ENCODE measurements at regions not wholly inside any gene's neighbourhood (a gene's known extent, or its start where the extent isn't known, plus 50 kb on each side); places are given as distances from the start of the nearest gene placed in this dataset.
A peak's percentile ranks its signal among the peaks of the same experiment; 100 is the strongest.

GRCh38 chr15:20644896-20645295 is 103.3 kb upstream of the GOLGA6L6 start:
- WGBS, 2 donors (ENCODE audit: extremely low coverage in 2 of 2, insufficient read length in 2 of 2, insufficient replicate concordance in 1 of 2): no CpG with 5 or more reads among the region's 3 CpGs
- H3K23ac ChIP-seq (ENCODE audit: low read depth, low read length, poor library complexity): no peak overlapping the region

GRCh38 chr15:20643829-20644425 is 102.3 kb upstream of the GOLGA6L6 start:
- H3K4me3 ChIP-seq (ENCODE audit: low read length in 2 of 2): no peak overlapping the region
- H2BK120ac ChIP-seq (ENCODE audit: low read depth, low read length): no peak overlapping the region
- DNase-seq (ENCODE audit: low spot score): no peak
- H3K79me1 ChIP-seq (ENCODE audit: low read depth, low read length): no peaks in the 10 kb centered on the region
- no peak overlapping the region for H3K23ac ChIP-seq (ENCODE audit: low read depth, low read length, poor library complexity)
- H2BK5ac ChIP-seq (ENCODE audit: low read length): no peak overlapping the region
- no CpG with 5 or more reads among the region's 3 CpGs for WGBS, 2 donors (ENCODE audit: extremely low coverage in 2 of 2, insufficient read length in 2 of 2, insufficient replicate concordance in 1 of 2)
- no peak overlapping the region for H4K8ac ChIP-seq (ENCODE audit: low read depth, low read length)
- H3K9ac ChIP-seq (ENCODE audit: low read depth, low read length, poor library complexity): no peak overlapping the region
- H2BK15ac ChIP-seq (ENCODE audit: low read length): no peak overlapping the region
- no peaks in the 10 kb centered on the region for H3K9me3 ChIP-seq (replicated peaks in 1 of 2; ENCODE audit: control insufficient read depth in 2 of 2, insufficient read depth in 1 of 2, low read depth in 1 of 2, low read length in 2 of 2)
- H3K36me3 ChIP-seq (replicated peaks in 1 of 2; ENCODE audit: control insufficient read depth in 2 of 2, insufficient read depth in 2 of 2, low read length in 2 of 2): no peaks in the 10 kb centered on the region
- H4K91ac ChIP-seq (ENCODE audit: low read depth, low read length, poor library complexity): no peak overlapping the region
- H2AFZ ChIP-seq (ENCODE audit: low read length): no peak overlapping the region
- peaks cover 0 to 18% (median 0%) of the 10 kb centered on the region in 3 experiments for H3K27me3 ChIP-seq (ENCODE audit: control insufficient read depth in 3 of 3, insufficient read depth in 3 of 3, low read depth in 1 of 3, low read length in 3 of 3)
- no peak overlapping the region for H3K4me2 ChIP-seq (ENCODE audit: insufficient read depth, low read length, poor library complexity, severe bottlenecking)
- no peak overlapping the region for H3K4ac ChIP-seq (ENCODE audit: low read length)
- no peak overlapping the region for H2AK5ac ChIP-seq (ENCODE audit: low read depth, low read length)
- no peak overlapping the region for H3K18ac ChIP-seq (ENCODE audit: low read length)
- H2BK12ac ChIP-seq (ENCODE audit: low read length): no peak overlapping the region
- H3K14ac ChIP-seq (ENCODE audit: low read length): no peak overlapping the region
- peaks cover 0 to 1% of the 10 kb centered on the region in 2 donors for H3K4me1 ChIP-seq (ENCODE audit: control insufficient read depth in 2 of 2, insufficient read depth in 1 of 2, low read depth in 1 of 2, low read length in 2 of 2)
- H3K27ac ChIP-seq (replicated peaks; ENCODE audit: low read length): no peak overlapping the region

More at GRCh38 chr15:20644896-20645295, 103.3 kb upstream of the GOLGA6L6 start:
- no peak overlapping the region for H3K4ac ChIP-seq (ENCODE audit: low read length)
- H3K9ac ChIP-seq (ENCODE audit: low read depth, low read length, poor library complexity): no peak overlapping the region
- H3K4me1 ChIP-seq (ENCODE audit: control insufficient read depth in 2 of 2, insufficient read depth in 1 of 2, low read depth in 1 of 2, low read length in 2 of 2): peaks cover 0 to 1% of the 10 kb centered on the region in 2 donors
- H2AFZ ChIP-seq (ENCODE audit: low read length): no peak overlapping the region
- no peak overlapping the region for H3K18ac ChIP-seq (ENCODE audit: low read length)
- no peaks in the 10 kb centered on the region for H3K9me3 ChIP-seq (replicated peaks in 1 of 2; ENCODE audit: control insufficient read depth in 2 of 2, insufficient read depth in 1 of 2, low read depth in 1 of 2, low read length in 2 of 2)
- H3K27me3 ChIP-seq (ENCODE audit: control insufficient read depth in 3 of 3, insufficient read depth in 3 of 3, low read depth in 1 of 3, low read length in 3 of 3): peaks cover 0 to 18% (median 0%) of the 10 kb centered on the region in 3 experiments
- no peak overlapping the region for H2BK12ac ChIP-seq (ENCODE audit: low read length)
- DNase-seq (ENCODE audit: low spot score): no peak
- no peak overlapping the region for H3K4me2 ChIP-seq (ENCODE audit: insufficient read depth, low read length, poor library complexity, severe bottlenecking)
- no peak overlapping the region for H4K8ac ChIP-seq (ENCODE audit: low read depth, low read length)
- no peak overlapping the region for H2BK5ac ChIP-seq (ENCODE audit: low read length)
- H2AK5ac ChIP-seq (ENCODE audit: low read depth, low read length): no peak overlapping the region
- H3K14ac ChIP-seq (ENCODE audit: low read length): no peak overlapping the region
- H3K36me3 ChIP-seq (replicated peaks in 1 of 2; ENCODE audit: control insufficient read depth in 2 of 2, insufficient read depth in 2 of 2, low read length in 2 of 2): no peaks in the 10 kb centered on the region
- H3K4me3 ChIP-seq (ENCODE audit: low read length in 2 of 2): no peak overlapping the region
- H3K27ac ChIP-seq (replicated peaks; ENCODE audit: low read length): no peak overlapping the region
- no peak overlapping the region for H2BK120ac ChIP-seq (ENCODE audit: low read depth, low read length)
- no peaks in the 10 kb centered on the region for H3K79me1 ChIP-seq (ENCODE audit: low read depth, low read length)
- no peak overlapping the region for H4K91ac ChIP-seq (ENCODE audit: low read depth, low read length, poor library complexity)
- no peak overlapping the region for H2BK15ac ChIP-seq (ENCODE audit: low read length)

GRCh38 chr15:20643024-20643770 is 101.6 kb upstream of the GOLGA6L6 start:
- no peak overlapping the region for H3K14ac ChIP-seq (ENCODE audit: low read length)
- no peak overlapping the region for H2BK12ac ChIP-seq (ENCODE audit: low read length)
- H3K36me3 ChIP-seq (replicated peaks in 1 of 2; ENCODE audit: control insufficient read depth in 2 of 2, insufficient read depth in 2 of 2, low read length in 2 of 2): no peaks in the 10 kb centered on the region
- H3K27ac ChIP-seq (replicated peaks; ENCODE audit: low read length): no peak overlapping the region
- no peak overlapping the region for H2BK15ac ChIP-seq (ENCODE audit: low read length)
- H4K91ac ChIP-seq (ENCODE audit: low read depth, low read length, poor library complexity): no peak overlapping the region
- no peak overlapping the region for H2AFZ ChIP-seq (ENCODE audit: low read length)
- H3K27me3 ChIP-seq (ENCODE audit: control insufficient read depth in 3 of 3, insufficient read depth in 3 of 3, low read depth in 1 of 3, low read length in 3 of 3): peaks cover 0 to 18% (median 0%) of the 10 kb centered on the region in 3 experiments
- H2BK120ac ChIP-seq (ENCODE audit: low read depth, low read length): no peak overlapping the region
- WGBS, 2 donors (ENCODE audit: extremely low coverage in 2 of 2, insufficient read length in 2 of 2, insufficient replicate concordance in 1 of 2): no CpG with 5 or more reads among the region's 5 CpGs
- peaks cover 0 to 1% of the 10 kb centered on the region in 2 donors for H3K4me1 ChIP-seq (ENCODE audit: control insufficient read depth in 2 of 2, insufficient read depth in 1 of 2, low read depth in 1 of 2, low read length in 2 of 2)
- no peaks in the 10 kb centered on the region for H3K9me3 ChIP-seq (replicated peaks in 1 of 2; ENCODE audit: control insufficient read depth in 2 of 2, insufficient read depth in 1 of 2, low read depth in 1 of 2, low read length in 2 of 2)
- no peak overlapping the region for H3K23ac ChIP-seq (ENCODE audit: low read depth, low read length, poor library complexity)
- no peak overlapping the region for H3K4me2 ChIP-seq (ENCODE audit: insufficient read depth, low read length, poor library complexity, severe bottlenecking)
- no peak overlapping the region for H2AK5ac ChIP-seq (ENCODE audit: low read depth, low read length)
- H3K4me3 ChIP-seq (ENCODE audit: low read length in 2 of 2): no peak overlapping the region
- no peak for DNase-seq (ENCODE audit: low spot score)
- H3K4ac ChIP-seq (ENCODE audit: low read length): no peak overlapping the region
- H2BK5ac ChIP-seq (ENCODE audit: low read length): no peak overlapping the region
- no peak overlapping the region for H3K18ac ChIP-seq (ENCODE audit: low read length)
- no peak overlapping the region for H3K9ac ChIP-seq (ENCODE audit: low read depth, low read length, poor library complexity)
- no peaks in the 10 kb centered on the region for H3K79me1 ChIP-seq (ENCODE audit: low read depth, low read length)
- no peak overlapping the region for H4K8ac ChIP-seq (ENCODE audit: low read depth, low read length)

- no peak overlapping the region for H4K91ac ChIP-seq (ENCODE audit: low read depth, low read length, poor library complexity)
- no peak overlapping the region for H4K8ac ChIP-seq (ENCODE audit: low read depth, low read length)
- no peak overlapping the region for H2BK120ac ChIP-seq (ENCODE audit: low read depth, low read length)
- no peak overlapping the region for H3K4me2 ChIP-seq (ENCODE audit: insufficient read depth, low read length, poor library complexity, severe bottlenecking)
- no peaks in the 10 kb centered on the region for H3K9me3 ChIP-seq (replicated peaks in 1 of 2; ENCODE audit: control insufficient read depth in 2 of 2, insufficient read depth in 1 of 2, low read depth in 1 of 2, low read length in 2 of 2)
- H2BK12ac ChIP-seq (ENCODE audit: low read length): no peak overlapping the region
- DNase-seq (ENCODE audit: low spot score): no peak
- H3K4me3 ChIP-seq (ENCODE audit: low read length in 2 of 2): peak overlapping the region in 1 of 2 donors; percentile 64
- peaks cover 0 to 18% (median 0%) of the 10 kb centered on the region in 3 experiments for H3K27me3 ChIP-seq (ENCODE audit: control insufficient read depth in 3 of 3, insufficient read depth in 3 of 3, low read depth in 1 of 3, low read length in 3 of 3)
- no peaks in the 10 kb centered on the region for H3K36me3 ChIP-seq (replicated peaks in 1 of 2; ENCODE audit: control insufficient read depth in 2 of 2, insufficient read depth in 2 of 2, low read length in 2 of 2)
- H3K9ac ChIP-seq (ENCODE audit: low read depth, low read length, poor library complexity): no peak overlapping the region
- no peak overlapping the region for H3K4ac ChIP-seq (ENCODE audit: low read length)
- no peaks in the 10 kb centered on the region for H3K79me1 ChIP-seq (ENCODE audit: low read depth, low read length)
- H2BK15ac ChIP-seq (ENCODE audit: low read length): no peak overlapping the region
- H3K27ac ChIP-seq (replicated peaks; ENCODE audit: low read length): no peak overlapping the region
- no peak overlapping the region for H2AFZ ChIP-seq (ENCODE audit: low read length)
- no CpG with 5 or more reads among the region's 6 CpGs for WGBS, 2 donors (ENCODE audit: extremely low coverage in 2 of 2, insufficient read length in 2 of 2, insufficient replicate concordance in 1 of 2)
- no peak overlapping the region for H3K23ac ChIP-seq (ENCODE audit: low read depth, low read length, poor library complexity)
- H3K18ac ChIP-seq (ENCODE audit: low read length): no peak overlapping the region
- H3K4me1 ChIP-seq (ENCODE audit: control insufficient read depth in 2 of 2, insufficient read depth in 1 of 2, low read depth in 1 of 2, low read length in 2 of 2): peaks cover 0 to 1% of the 10 kb centered on the region in 2 donors
- H2AK5ac ChIP-seq (ENCODE audit: low read depth, low read length): no peak overlapping the region
- no peak overlapping the region for H2BK5ac ChIP-seq (ENCODE audit: low read length)
- H3K14ac ChIP-seq (ENCODE audit: low read length): peak overlapping the region; percentile 84
These were observed 100.6 kb upstream of the GOLGA6L6 start for GRCh38 chr15:20642054-20642767.

Measured in neuronal stem cell (in vitro differentiated cells).